ENCODE measurements at regions not wholly inside any gene's neighbourhood (a gene's known extent, or its start where the extent isn't known, plus 50 kb on each side); places are given as distances from the start of the nearest gene placed in this dataset.
"Not testable (repeated sequence)": the region's sequence is repeated elsewhere in the genome, so short reads cannot be mapped to it uniquely, and the experiment has no call there.

DNA sequence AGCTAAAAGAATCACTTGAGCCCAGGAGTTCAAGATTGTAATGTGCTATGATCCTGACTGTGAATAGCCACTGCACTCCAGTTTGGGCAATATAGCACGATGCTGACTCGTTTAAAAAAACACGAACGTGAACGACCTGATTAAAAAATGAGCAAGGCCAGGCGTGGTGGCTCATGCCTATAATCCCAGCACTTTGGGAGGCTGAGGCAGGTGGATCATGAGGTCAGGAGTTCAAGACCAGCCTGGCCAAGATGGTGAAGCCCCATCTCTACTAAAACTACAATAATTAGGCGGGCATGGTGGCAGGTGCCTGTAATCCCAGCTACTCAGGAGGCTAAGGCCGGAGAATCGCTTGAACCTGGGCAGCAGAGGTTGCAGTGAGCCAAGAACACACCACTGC lies 58.6 kb upstream of the NCOA3 start:
- DNase-seq: not testable (repeated sequence)

DNA sequence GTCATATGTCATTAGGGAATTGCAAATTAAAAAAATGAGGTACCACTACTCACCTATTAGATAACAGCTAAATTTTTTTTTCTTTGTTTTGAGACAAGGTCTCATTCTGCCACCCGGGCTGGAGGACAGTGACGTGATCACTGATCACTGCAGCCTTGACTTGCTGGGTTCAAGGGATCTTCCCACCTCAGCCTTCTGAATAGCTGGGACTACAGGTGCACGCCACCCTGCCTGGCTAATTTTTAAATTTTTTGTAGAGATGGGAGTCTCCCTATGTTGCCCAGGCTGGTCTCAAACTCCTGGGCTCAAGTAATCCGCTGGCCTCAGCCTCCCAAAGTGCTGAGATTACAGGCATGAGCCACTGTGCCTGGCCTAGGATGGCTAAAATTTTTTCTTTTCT lies 57.1 kb upstream of the NCOA3 start:
- DNase-seq: no peak

DNA sequence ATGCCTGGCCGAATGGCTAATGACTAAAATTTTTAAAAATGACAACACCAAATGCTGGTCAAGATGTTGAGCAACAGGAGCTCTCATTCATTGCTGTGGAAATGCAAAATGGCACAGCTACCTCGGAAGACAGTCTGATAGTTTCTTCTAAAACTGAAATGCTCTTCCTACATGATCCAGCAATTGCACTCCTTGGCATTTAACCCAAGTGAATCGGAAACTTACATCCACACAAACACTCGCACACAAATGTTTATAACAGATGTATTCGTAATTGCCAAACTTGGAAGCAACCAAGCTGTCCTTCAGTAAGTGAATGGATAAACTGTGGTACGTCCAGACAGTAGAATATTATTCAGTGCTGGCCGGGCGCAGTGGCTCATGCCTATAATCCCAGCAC lies 56.4 kb upstream of the NCOA3 start:
- DNase-seq: no peak

DNA sequence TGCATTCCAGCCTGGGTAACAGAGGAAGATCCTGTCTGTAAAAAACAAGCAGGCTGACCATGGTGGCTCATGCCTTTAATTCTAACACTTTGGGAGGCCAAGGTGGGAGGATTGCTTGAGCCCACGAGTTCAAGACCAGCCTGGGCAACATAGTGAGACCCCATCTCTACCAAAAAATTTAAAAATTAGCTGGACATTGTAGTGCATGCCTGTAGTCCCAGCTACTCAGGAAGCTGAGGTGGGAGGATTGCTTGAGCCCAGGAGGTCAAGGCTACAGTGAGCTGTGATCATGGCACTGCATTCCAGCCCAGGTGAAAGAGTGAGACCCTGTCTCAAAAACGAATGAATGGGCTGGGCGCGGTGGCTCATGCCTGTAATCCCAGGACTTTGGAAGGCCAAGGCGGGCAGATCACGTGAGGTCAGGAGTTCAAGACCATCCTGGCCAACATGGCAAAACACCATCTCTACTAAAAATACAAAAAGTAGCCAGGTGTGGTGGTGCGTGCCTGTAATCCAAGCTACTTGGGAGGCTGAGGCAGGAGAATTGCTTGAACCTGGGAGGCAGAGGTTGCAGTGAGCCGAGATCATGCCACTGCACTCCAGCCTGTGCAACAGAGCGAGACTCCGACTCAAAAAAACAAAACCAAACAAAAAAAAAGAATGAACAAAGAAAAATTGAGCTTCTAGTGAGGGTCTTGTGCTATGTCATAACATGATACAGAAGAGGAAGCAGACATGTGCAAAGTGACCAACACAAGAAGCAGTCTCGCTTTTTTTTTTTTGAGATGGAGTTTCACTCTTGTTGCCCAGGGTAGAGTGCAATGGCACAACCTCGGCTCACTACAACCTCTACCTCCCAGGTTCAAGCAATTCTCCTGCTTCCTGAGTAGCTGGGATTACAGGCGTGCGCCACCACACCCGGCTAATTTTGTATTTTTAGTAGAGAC lies 54.1 kb upstream of the NCOA3 start:
- DNase-seq: not testable (repeated sequence)

DNA sequence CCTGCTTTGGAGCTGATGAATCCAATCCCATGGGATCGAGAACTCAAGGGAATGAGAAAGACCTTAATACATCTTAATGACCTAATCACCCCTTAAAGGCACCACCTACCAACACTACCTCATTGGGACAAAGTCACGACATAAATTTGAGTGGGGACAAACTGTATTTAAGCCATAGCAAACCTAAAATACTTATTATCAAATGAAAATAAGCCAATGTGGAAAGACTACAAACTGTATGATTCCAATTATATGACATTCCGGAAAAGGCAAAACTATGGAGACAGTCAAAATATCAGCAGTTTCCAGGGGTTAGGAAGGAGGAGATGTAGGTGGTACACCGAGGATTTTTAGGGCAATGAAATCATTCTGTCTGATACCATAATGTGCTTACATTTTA lies 53.3 kb upstream of the NCOA3 start:
- no peak for DNase-seq

DNA sequence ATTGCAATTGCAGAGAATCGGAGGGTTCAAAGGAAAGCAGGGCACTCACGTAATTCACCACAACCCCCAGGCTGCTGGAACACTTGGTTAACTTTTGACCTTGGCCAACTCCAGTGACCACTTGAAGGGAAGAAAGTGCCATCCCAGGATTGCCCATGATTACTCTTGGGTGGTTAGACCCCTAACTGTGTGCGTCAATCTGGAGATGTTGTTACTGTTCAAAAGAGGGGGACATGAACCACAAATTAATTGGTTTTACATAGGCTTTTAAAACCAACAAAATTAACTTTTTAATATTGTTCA lies 50.1 kb upstream of the NCOA3 start:
- DNase-seq: no peak
